HG02981 (cell line): ENCODE measurements at regions not wholly inside any gene's neighbourhood (a gene's known extent, or its start where the extent isn't known, plus 50 kb on each side); places are given as distances from the start of the nearest gene placed in this dataset.
"Not testable (repeated sequence)": the region's sequence is repeated elsewhere in the genome, so short reads cannot be mapped to it uniquely, and the experiment has no call there.

ENCODE experiments used
- ATAC-seq: cut with Tn5 transposase; IDR thresholded peaks from one replicate; pipeline ENCODE4 v1.9.1; 2021; ENCODE audit warnings: mild to moderate bottlenecking, moderate library complexity; ENCODE audit not compliant: unreplicated experiment

DNA sequence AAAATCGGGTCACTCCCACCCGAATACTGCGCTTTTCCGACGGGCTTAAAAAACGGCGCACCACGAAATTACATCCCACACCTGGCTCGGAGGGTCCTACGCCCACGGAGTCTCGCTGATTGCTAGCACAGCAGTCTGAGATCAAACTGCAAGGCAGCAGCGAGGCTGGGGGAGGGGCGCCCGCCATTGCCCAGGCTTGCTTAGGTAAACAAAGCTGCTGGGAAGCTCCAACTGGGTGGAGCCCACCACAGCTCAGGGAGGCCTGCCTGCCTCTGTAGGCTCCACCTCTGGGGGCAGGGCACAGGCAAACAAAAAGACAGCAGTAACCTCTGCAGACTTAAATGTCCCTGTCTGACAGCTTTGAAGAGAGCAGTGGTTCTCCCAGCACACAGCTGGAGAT is 325.7 kb upstream of the PIK3R1 start:
- not testable (repeated sequence) for ATAC-seq

DNA sequence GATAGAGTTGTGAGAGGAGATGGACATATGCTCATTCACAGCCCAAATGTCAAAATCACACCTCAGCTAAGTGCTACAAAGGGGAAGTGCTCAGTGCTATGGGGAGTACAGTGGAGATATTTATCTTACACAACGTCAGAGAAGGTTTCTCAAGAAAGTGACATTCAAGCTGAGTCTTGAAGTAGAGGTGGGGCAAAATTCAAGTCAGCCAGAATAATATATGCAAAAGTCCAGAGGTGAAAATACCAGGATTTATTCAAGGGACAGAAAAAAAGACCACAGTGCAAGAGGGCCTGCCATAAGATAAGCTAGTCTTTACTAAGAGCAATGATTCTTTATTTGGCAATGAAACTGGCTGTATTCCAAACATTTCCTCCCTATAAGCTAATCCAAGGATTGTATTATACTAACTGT is 327.8 kb upstream of the PIK3R1 start:
- no peak for ATAC-seq

DNA sequence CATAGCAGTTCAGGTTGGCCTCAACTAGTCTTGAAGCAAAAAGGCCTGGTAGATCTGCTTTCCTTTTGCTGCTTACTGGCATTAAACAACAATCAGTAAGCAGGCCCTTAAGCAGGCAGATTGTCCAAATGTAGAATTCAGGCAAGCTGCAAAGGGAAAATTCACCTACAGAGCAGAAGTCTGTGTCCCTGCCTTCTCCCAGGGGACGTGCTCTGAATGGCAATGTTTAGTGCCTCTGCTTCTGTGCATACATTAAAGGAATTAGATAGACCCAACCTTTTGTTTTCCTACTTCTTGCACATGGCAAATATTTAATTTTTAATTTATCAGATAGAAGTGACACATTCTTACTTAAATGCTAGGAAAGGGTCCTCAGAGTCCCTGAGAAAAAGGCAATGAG is 328.8 kb upstream of the PIK3R1 start:
- ATAC-seq: no peak

DNA sequence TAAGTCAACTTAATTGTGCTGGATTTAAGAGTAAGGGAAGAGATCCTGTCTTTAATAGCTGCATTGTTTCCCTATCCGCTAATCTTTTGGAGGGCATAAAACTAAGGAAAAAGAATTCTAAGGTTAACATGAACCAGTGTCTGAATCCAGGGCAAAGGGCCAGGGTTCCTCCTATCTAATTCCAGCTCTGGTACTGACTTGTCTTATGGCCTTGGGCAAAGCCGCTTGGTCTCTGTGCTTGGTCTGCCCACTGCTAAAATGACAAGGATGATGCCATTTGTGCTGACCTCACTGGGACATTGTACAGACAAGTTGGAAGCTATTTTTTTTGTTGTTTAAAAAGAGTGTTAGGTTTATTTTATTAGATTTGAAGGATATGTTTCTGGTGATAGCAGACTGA is 334.7 kb upstream of the PIK3R1 start:
- ATAC-seq: no peak

DNA sequence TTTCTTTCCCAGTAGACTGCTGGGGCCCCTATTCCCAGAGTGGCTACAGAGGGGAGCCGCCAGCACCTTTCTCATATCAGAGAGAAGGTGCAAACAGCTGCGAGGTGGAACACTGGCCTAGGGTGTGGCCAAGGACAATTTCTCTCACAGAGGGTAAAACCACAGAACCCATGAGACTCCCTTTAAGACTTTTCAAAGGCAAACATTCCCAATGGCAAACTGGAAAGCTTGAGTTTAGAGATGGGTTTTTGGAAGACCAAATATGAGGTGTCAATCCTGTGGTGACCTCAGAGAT is 335.1 kb upstream of the PIK3R1 start:
- ATAC-seq: no peak

DNA sequence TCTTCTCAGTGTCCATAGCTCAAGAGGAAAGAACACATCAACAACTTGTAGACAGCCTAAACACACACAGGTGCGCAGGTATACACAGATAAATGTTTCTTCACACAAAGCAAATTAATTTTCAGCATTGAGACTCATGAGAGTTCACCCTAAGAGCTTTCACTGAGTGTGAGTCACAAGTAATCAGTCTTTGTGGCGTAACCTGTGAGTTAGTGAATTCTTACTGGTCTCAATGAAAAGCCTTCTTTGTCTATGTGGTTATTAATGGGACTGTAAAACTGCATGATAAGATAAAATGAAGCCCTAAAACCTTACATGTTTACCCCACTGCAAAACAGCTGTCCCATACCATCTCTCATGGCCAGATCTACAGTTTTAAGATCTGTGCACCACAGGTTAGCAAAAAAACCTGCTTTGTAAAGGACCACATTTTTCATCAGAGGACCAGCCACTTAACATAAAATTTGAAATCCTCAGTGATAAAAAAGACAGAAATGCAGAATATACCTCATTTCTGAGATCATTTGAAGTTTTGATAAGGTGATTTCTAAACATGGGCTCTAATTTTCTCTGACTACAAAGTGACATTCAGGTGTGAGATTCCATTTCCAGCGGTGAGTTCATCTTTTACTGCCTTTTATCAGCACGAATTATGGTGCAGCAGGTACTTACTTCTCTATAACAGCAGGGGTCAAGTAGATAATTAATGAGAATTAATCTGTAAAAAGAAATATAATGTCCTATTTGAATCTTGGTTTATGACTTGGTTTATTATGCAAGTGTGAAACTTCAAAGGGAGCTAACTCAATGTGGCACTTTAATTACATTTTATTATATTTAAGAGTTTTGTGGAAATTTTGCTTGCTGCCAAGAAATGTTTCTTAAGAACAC is 335.7 kb upstream of the PIK3R1 start:
- no peak for ATAC-seq

DNA sequence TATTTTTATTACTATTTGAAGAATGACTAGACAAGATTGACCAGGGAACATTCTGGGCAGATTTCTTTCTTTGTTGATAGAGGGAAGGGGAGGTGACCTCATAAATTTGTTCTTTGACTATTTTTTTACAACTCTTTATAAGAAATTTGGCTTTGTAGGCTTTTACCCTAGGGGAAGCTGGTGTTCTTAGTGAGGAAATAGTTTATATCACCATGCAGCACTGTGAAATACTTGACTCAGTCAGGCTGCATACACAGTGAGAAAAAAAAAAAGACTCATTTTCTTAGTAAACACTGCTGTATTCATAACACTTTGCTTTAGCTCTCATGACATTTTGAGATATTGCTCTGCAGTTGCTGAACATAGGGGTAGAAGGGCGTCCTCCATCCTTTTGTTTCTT is 336.6 kb upstream of the PIK3R1 start:
- ATAC-seq: no peak

DNA sequence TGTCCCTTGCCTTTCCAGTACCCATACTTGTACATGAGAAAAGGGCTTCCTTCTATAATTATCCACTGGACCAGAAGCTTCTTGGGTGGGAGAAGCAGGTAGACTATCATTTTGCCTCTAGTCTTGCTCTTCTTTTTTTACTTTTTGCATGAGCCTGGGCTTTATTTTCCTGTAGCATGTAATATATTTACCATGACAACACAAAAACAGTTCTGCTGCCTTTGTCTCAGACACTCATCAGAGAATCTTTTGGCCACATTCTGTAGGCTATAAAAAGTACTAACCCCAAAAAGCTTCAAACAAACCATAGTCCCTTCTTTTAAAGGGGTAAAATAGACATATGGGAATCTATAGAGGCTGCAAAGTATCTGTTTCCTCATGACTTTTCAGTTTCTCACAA is 339.2 kb upstream of the PIK3R1 start:
- no peak for ATAC-seq

DNA sequence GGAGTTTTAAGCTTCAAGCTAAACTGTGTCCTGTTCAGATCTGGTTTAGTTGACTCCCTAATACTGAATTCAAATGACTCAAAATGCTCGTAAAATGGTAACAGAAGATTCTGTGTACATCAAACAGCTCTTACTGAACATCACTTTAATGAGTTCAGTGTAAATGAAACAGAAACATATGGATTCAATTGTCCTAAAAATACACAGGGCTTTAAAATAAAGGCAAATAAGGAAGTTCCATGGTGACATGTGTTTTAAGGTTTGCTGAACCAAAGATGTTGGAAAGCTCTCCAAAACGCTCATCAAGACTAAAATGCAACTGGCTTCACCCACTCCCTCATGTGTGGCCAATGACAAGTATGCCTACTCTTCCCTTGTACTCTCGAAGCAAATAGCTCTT is 340.0 kb upstream of the PIK3R1 start:
- ATAC-seq: no peak

DNA sequence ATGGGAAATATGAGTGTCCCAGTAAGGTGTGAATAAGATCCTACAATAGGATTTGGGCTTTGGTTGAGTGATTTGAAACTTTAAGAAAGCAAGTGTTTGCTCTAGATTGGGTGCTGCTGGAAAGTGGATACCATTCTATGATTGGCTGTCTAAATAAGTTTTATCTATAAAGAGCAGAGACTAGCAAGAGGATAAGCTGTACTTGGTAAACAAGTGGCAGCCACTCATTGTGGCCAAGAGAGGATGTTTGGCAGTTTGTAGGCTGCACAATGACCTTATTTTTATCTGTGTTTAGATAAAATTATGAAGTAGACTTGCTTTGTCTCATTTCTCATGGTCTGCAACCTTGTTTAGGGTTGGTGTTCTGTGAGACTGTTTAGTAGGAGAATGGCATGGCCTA is 341.6 kb upstream of the PIK3R1 start:
- ATAC-seq: no peak

DNA sequence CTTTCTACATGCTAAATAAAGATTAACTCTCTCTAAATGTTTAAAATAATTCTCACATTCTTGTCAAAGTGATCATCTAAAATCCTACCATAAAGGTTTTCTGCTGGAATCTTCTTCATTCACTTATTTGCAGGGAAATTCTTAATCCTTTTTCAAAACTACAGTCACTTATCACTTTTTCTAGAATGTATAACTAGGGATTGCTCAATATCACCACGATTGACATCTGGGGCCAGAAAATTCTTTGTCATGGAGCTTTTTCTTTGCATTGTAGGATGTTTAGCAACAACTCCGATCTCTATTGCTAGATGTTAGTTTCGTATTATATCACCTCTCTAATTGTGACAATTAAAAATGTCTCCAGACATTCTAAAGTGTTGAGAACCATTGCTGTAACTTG is 344.9 kb upstream of the PIK3R1 start:
- ATAC-seq: no peak

DNA sequence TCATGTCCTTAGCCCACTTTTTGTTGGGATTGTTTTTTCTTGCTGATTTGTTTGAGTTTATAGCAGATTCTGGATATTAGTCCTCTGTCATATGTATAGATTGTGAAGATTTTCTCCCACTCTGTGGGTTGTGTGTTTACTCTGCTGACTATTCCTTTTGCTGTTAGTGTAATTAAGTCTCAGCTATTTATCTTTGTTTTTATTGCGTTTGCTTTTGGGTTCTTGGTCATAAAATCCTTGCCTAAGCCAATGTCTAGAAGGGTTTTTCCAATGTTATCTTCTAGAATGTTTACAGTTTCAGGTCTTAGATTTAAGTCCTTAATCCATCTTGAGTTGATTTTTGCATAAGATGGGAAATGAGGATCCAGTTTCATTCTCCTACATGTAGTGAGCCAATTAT is 351.2 kb upstream of the PIK3R1 start:
- ATAC-seq: not testable (repeated sequence)

DNA sequence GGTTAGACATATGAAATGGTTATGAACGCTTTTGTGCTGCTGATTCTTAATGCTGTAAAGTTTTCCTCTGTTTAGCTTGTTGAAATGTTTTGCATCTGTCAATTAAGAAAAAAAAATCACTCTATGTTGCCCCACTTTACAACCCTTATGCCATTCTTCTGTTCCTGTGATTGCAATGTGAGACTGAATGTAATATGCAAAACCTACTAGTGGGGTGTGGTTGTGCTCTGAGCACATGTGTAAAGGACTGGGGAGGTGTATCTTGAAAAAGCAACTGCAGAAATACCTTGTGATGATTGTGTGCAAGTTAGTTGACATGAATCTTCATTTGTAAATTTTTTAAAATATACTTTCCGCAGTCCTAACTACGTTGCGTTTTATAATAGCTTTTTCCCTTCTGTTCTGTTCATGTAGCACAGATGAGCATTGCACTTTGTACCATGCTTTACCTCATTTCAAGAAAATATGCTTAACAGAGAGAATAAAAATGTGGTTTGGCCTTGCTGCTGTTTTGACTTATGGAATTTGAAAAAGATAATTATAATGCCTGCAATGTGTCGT is 357.0 kb upstream of the PIK3R1 start:
- ATAC-seq: no peak

DNA sequence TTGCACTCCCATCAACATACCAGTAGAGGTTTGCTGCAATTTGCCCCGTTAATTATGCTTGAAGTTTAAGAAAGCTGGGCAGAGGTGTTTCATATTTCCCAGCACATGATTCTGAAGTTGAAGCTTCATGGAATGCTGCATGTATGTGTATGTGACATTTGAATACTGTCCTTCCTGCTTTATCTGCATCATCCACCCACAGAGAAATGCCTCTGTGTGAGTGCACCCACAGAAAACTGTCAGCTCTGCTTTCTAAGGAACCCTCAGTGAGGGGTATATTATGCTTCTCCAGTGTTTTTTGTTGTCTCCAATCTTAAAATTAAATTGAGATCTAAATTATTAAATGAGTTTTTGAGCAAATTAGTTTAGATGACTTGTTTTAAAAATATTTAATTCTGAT is 358.1 kb upstream of the PIK3R1 start:
- ATAC-seq: no peak

DNA sequence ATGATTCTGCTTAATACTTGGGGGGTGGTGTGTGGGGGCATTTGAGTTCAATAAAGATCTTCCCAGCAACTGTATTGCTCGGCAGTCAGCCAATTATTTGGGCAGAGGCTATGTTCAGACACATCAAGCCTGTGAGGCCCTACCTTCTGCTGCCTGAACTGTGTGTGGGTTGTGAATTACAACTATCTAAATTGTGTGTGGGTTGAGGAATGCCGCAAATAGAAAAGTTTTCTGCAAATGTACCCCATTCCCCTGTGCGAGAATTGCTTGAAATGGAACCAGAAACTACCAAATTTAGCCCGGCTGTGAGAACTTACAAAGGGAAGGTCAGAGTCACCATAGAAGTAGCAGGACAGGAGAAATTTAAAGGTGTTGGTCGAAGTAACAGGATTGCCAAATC is 360.0 kb upstream of the PIK3R1 start:
- no peak for ATAC-seq

DNA sequence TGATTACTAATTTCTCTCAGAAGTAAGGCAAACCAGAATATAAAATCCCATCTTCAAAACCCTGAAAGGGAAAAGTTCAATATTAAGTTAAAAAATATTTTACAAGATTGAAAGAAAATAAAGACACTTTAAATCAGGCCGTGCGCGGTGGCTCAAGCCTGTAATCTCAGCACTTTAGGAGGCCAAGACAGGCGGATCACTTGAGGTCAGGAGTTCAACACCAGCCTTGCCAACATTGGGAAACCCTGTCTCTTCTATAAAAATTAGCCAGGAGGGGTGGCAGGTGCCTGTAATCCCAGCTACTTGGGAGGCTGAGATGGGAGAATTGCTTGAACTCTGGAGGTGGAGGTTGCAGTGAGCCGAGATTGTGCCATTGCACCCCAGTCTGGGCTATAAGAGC is 364.6 kb upstream of the PIK3R1 start:
- not testable (repeated sequence) for ATAC-seq

DNA sequence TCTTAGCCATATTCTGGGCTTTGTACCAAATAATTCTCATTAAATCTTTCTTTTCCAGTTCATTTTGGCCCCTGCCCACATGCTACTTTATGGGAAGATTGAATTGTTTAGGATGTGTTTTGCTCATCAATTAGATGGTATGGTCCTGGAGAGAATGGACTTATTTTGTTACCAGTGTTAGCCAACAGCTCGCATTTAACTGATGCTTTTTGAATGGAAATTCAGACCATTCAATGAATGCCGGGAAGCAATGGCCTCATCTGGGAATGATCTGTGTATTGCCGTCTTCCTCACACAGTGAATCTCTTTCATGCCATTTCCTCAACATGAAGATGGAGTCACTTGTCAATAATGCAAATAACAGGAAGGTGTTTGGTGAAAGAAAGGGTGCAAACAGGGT is 370.6 kb upstream of the PIK3R1 start:
- ATAC-seq: no peak

DNA sequence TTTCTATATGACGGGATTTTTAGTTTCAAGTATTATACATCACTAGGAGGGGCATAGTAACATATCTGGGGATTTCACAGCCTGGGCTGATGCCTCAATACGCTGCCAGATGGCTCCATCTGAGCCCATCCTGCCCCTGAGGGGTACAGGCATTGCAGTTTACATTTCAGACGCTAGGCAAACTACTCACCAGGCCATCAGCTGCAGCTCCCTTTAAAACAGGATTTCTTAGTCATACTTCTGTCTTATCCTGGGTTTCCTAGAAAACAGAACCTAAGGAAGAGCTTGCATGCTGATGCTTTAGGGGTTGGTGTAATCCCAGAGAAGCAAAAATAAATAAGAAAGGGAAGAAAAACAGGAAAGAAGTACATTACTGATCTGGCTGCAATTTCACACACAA is 372.8 kb upstream of the PIK3R1 start:
- no peak for ATAC-seq

DNA sequence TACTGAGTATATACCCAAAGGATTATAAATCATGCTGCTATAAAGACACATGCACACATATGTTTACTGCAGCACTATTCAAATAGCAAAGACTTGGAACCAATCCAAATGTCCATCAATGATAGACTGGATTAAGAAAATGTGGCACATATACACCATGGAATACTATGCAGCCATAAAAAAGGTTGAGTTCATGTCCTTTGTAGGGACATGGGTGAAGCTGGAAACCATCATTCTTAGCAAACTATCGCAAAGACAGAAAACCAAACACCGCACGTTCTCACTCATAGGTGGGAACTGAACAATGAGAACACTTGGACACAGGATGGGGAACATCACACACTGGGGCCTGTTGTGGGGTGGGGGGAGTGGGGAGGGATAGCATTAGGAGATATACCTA is 378.3 kb upstream of the PIK3R1 start:
- not testable (repeated sequence) for ATAC-seq

DNA sequence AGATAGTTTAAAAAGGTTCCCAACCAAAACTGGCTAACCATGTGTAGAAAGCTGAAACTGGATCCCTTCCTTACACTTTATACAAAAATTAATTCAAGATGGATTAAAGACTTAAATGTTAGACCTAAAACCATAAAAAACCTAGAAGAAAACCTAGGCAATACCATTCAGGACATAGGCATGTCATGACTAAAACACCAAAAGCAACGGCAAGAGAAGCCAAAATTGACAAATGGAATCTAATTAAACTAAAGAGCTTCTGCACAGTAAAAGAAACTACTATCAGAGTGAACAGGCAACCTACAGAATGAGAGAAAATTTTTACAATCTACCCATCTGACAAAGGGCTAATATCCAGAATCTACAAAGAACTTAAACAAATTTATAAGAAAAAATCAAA is 379.1 kb upstream of the PIK3R1 start:
- not testable (repeated sequence) for ATAC-seq

DNA sequence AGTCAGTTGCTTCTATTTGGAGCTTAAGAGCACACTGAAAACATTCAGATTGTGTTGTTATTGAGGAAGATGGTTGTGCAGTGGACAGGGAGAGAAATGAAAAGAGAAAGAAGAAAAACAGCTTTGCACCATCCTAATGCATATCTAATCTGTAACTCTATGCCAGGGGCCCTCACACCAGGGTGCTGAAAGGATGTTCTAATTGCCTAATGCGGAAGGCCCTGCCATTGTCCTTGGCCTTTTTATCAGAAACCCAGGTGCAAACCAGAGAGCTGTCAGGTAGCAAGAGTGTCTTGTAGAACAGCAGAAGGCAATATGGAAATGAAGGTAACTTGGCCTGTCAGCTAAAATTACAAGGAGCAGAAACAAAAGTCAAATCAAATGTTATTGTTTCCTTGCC is 384.5 kb upstream of the PIK3R1 start:
- no peak for ATAC-seq

DNA sequence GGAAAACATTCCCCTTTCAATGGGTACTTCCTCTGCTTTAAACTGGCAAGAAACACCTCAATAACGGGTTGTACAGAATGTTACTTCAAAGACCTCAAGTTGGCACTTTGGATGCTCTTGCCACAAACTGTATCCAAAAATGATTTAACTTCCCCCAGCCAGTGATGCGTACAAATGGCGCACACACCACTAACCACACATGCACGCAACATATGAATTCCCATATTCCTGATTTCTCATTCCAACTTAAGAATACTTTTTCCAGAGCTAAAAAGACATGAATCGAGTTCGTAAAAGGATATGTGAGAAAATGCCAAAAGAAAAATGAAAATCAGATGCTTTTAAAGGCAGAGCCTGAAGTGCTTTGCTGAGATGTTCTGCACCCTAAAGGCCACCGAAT is 388.0 kb upstream of the PIK3R1 start:
- ATAC-seq: no peak

DNA sequence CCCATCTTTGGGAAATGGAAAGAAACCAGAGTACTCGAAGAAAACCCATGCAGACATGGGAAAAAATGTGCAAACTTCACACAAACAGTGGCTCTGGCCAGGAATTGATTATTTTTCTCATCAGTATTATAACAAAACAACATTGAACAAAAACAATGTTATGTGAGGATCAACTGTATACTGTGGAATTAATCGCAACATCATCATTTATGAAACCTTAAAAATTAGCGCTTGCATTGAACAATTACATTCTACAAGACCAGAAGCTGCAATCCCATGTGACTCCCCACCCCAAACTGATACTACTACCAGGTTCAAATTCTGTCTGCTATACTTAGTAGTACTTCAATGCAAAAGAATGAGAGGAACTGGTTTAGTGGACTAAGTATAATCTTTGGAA is 390.7 kb upstream of the PIK3R1 start:
- ATAC-seq: no peak
